MCF 10A (cell line): ENCODE measurements at regions not wholly inside any gene's neighbourhood (a gene's known extent, or its start where the extent isn't known, plus 50 kb on each side); places are given as distances from the start of the nearest gene placed in this dataset.

Source experiments
- BruUV-seq: library from RNA; stranded (reverse); fragments of 400-500 nt; replicated peaks from 2 replicates; lab custom pipeline; 2021; lab: Mats Ljungman, UMichigan
- CTCF ChIA-PET: fragments of 300-600 bp; sonication (Branson Sonifier 250); formaldehyde crosslinking; extraction: SDS; loops from one replicate; lab custom pipeline; 2021; ENCODE audit warnings: antibody characterized with exemption, inconsistent platforms; lab: Yijun Ruan, JAX
- POLR2A ChIA-PET: fragments of 300-600, 350-650 bp; sonication (Branson Sonifier 250); formaldehyde crosslinking; extraction: SDS; loops from one replicate; lab custom pipeline; 2020; ENCODE audit warnings: antibody characterized with exemption, inconsistent platforms; lab: Yijun Ruan, JAX
- DNase-seq: peaks from one replicate; pipeline ENCODE4 v3.0.0-alpha.2; 2018; ENCODE audit not compliant: unreplicated experiment
- H3K27ac Mint-ChIP-seq: one replicate; pipeline ENCODE4 v1.8.0; 2022; ENCODE audit warnings: mild to moderate bottlenecking, low read depth, mixed read lengths; ENCODE audit not compliant: unreplicated experiment
- H3K27me3 Mint-ChIP-seq: one replicate; pipeline ENCODE4 v1.8.0; 2022; ENCODE audit warnings: mixed read lengths; ENCODE audit not compliant: insufficient read depth, unreplicated experiment
- H3K36me3 Mint-ChIP-seq: one replicate; pipeline ENCODE4 v1.8.0; 2022; ENCODE audit warnings: mild to moderate bottlenecking, moderate library complexity, mixed read lengths; ENCODE audit not compliant: insufficient read depth, unreplicated experiment
- H3K4me1 Mint-ChIP-seq: one replicate; pipeline ENCODE4 v1.8.0; 2022; ENCODE audit warnings: mixed read lengths; ENCODE audit not compliant: insufficient read depth, unreplicated experiment
- H3K4me3 Mint-ChIP-seq: one replicate; pipeline ENCODE4 v1.8.0; 2022; ENCODE audit warnings: mild to moderate bottlenecking, moderate library complexity, mixed read lengths; ENCODE audit not compliant: unreplicated experiment
- H3K9me3 Mint-ChIP-seq: one replicate; pipeline ENCODE4 v1.8.0; 2022; ENCODE audit warnings: mixed read lengths; ENCODE audit not compliant: unreplicated experiment
- intact Hi-C: fragments of 100-400 bp; cut with micrococcal nuclease; formaldehyde crosslinking; loops from 2 replicates; pipeline ENCODE4 v1.14.1; 2022
- TF ChIP-seq, protein P1 (sequence below): fragments of 200-600 bp; IDR thresholded peaks from one replicate; pipeline ENCODE4 v1.8.0; 2022; ENCODE audit warnings: antibody characterized with exemption, mild to moderate bottlenecking; ENCODE audit not compliant: unreplicated experiment

DNA sequence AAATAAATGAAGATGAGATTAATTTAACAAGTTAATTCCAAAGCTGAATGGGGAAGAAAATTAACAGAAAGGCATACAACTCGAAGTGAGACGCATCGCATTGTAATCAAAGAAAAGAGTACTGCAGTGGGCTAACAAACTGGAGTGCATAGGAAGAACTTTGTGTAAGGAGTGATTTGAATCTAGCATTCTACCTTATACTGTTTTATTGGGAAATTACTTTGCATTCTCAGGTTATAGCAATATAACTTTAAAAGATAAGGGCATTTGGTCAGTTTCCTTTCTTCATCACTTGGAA is 124.5 kb upstream of the TLE4 start:
- Mint-ChIP-seq H3K9me3 (no peaks in the 10 kb centered on the region), H3K4me1 (no peaks in the 10 kb centered on the region), H3K27ac (no peak overlapping the region), H3K27me3 (no peaks in the 10 kb centered on the region), H3K4me3 (no peak overlapping the region), H3K36me3 (no peaks in the 10 kb centered on the region)
- no peak for DNase-seq
- intact Hi-C loops, result no loop called here
- POLR2A ChIA-PET, result interaction anchor here (1.0 kb wide), 1 partner anchor 25 kb away, joined by 3 read pairs; no protein-coding TSS in a partner anchor
- CTCF ChIA-PET, result no interaction called here
- TF ChIP-seq, protein P1, sequence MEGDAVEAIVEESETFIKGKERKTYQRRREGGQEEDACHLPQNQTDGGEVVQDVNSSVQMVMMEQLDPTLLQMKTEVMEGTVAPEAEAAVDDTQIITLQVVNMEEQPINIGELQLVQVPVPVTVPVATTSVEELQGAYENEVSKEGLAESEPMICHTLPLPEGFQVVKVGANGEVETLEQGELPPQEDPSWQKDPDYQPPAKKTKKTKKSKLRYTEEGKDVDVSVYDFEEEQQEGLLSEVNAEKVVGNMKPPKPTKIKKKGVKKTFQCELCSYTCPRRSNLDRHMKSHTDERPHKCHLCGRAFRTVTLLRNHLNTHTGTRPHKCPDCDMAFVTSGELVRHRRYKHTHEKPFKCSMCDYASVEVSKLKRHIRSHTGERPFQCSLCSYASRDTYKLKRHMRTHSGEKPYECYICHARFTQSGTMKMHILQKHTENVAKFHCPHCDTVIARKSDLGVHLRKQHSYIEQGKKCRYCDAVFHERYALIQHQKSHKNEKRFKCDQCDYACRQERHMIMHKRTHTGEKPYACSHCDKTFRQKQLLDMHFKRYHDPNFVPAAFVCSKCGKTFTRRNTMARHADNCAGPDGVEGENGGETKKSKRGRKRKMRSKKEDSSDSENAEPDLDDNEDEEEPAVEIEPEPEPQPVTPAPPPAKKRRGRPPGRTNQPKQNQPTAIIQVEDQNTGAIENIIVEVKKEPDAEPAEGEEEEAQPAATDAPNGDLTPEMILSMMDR, result no peak
- no TSS peak for BruUV-seq

DNA sequence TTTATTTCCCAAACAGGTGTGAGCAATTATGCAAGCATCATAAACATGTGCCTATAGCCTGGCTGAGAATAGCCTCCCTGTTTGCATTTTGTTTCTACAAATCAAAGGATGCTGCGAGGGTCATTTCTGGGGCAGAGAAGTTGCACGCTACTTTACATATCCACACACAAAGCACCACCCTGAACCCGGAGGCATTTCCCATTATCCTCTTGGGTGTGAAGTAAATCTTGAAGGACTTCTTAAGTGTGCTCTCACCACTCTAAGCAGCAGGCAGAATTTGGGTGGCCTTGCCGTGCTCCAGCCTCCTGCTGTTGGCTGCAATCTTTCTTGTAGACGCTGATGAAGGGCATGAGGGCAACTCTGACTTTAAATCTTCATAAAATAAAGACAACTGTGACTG is 124.0 kb upstream of the TLE4 start:
- ChIA-PET CTCF (no interaction called here), POLR2A (no interaction called here)
- intact Hi-C loops, result no loop called here
- TF ChIP-seq, protein P1, result no peak
- no peak for DNase-seq
- no peaks in the 10 kb centered on the region for H3K27me3 Mint-ChIP-seq
- no peak overlapping the region for H3K27ac Mint-ChIP-seq
- BruUV-seq, result no TSS peak
- H3K4me3 Mint-ChIP-seq, result no peak overlapping the region
- H3K9me3 Mint-ChIP-seq, result no peaks in the 10 kb centered on the region
- no peaks in the 10 kb centered on the region for H3K36me3 Mint-ChIP-seq
- H3K4me1 Mint-ChIP-seq, result no peaks in the 10 kb centered on the region

- Mint-ChIP-seq H3K9me3 (no peaks in the 10 kb centered on the region), H3K27ac (no peak overlapping the region), H3K4me3 (no peak overlapping the region), H3K27me3 (no peaks in the 10 kb centered on the region), H3K36me3 (no peaks in the 10 kb centered on the region), H3K4me1 (no peaks in the 10 kb centered on the region)
- no TSS peak for BruUV-seq
- TF ChIP-seq, protein P1, result no peak
- intact Hi-C loops, result no loop called here
- ChIA-PET POLR2A (no interaction called here), CTCF (no interaction called here)
- no peak for DNase-seq
Measured at GRCh38 chr9:79452265-79452664, 119.5 kb upstream of the TLE4 start.

DNA sequence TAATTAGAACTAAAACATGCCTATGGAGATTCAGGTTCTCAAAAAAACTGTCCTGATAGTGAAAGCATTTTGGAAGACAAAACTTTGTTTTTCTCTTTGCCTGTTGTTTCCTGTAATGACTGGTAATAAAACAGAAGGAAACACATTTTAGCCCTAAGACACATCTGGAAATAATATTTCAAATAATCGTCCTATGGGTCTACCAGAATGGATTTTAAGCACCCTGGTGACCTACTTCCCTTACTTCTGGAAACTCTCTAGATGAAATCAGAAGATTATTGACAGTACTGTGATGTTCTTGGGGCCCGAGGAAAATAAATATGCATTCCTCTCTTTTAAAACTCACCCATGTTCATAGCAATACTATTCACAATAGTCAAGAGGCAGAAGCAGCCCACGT is 110.1 kb upstream of the TLE4 start:
- no peaks in the 10 kb centered on the region for H3K4me1 Mint-ChIP-seq
- no TSS peak for BruUV-seq
- POLR2A ChIA-PET, result no interaction called here
- CTCF ChIA-PET, result no interaction called here
- no peaks in the 10 kb centered on the region for H3K36me3 Mint-ChIP-seq
- TF ChIP-seq, protein P1, result no peak
- intact Hi-C loops, result no loop called here
- no peak overlapping the region for H3K4me3 Mint-ChIP-seq
- H3K27ac Mint-ChIP-seq, result no peak overlapping the region
- no peaks in the 10 kb centered on the region for H3K9me3 Mint-ChIP-seq
- DNase-seq, result no peak
- H3K27me3 Mint-ChIP-seq, result no peaks in the 10 kb centered on the region
